SK-N-SH (cell line): ENCODE measurements at regions not wholly inside any gene's neighbourhood (a gene's known extent, or its start where the extent isn't known, plus 50 kb on each side); places are given as distances from the start of the nearest gene placed in this dataset.
"Not testable (repeated sequence)": the region's sequence is repeated elsewhere in the genome, so short reads cannot be mapped to it uniquely, and the experiment has no call there.

ENCODE experiments used
- CTCF ChIA-PET: fragments of 300-600, 350-600 bp; formaldehyde crosslinking; extraction: SDS; loops from one replicate; lab custom pipeline; 2021; lab: Yijun Ruan, JAX
- POLR2A ChIA-PET: fragments of 350-600 bp; sonication (Branson Sonifier 250); formaldehyde crosslinking; extraction: SDS; loops from one replicate; lab custom pipeline; 2020; ENCODE audit warnings: antibody characterized with exemption, inconsistent platforms; lab: Yijun Ruan, JAX
- DNase-seq: peaks from one replicate; pipeline ENCODE4 v3.0.0; 2012
- H2AFZ ChIP-seq: fragments of 200-600 bp; sonication (generic); 2 replicates; pipeline ENCODE4 v1.8.1; 2016; ENCODE audit warnings: antibody characterized with exemption, mild to moderate bottlenecking, low read depth
- H3F3A ChIP-seq: fragments of 200-600 bp; sonication (generic); replicated peaks from 2 replicates; pipeline ENCODE3; 2016; ENCODE audit warnings: antibody characterized with exemption, mild to moderate bottlenecking; ENCODE audit not compliant: insufficient read depth
- H3K27ac ChIP-seq, 2 experiments: fragments of 200-500 bp in 1 of 2; fragments of 200-600 bp in 1 of 2; sonication (Bioruptor generic) in 1 of 2; sonication (generic), shearing (Covaris generic) in 1 of 2; 2 replicates each; pipeline versions ENCODE4 v1.5.1 to v1.6.1; 2014 to 2016; ENCODE audit warnings: low read depth in 2 of 2, inconsistent platforms in 1 of 2, low read length in 1 of 2, mild to moderate bottlenecking in 1 of 2, mixed read lengths in 1 of 2
- H3K27me3 ChIP-seq: fragments of 200-600 bp; sonication (generic), shearing (Covaris generic); 2 replicates; pipeline ENCODE4 v1.6.1; 2016; ENCODE audit warnings: mixed run types; ENCODE audit not compliant: insufficient read depth
- H3K36me3 ChIP-seq, 2 experiments: fragments of 200-500 bp in 1 of 2; fragments of 200-600 bp in 1 of 2; sonication (Bioruptor generic) in 1 of 2; sonication (generic) in 1 of 2; replicated peaks in 1 of 2; 2 replicates each; pipeline versions ENCODE3 to v1.5.1; 2014 to 2016; ENCODE audit warnings: low read length in 1 of 2, mild to moderate bottlenecking in 1 of 2; ENCODE audit not compliant: insufficient read depth in 2 of 2, control insufficient read depth in 1 of 2
- H3K4me1 ChIP-seq, 2 experiments: fragments of 200-500 bp in 1 of 2; fragments of 200-600 bp in 1 of 2; sonication (Bioruptor generic) in 1 of 2; sonication (generic), shearing (Covaris generic) in 1 of 2; 2 replicates each; pipeline versions ENCODE4 v1.5.1 to v1.6.1; 2014 to 2016; ENCODE audit warnings: low read depth in 1 of 2, low read length in 1 of 2, mixed run types in 1 of 2; ENCODE audit not compliant: insufficient read depth in 2 of 2, control insufficient read depth in 1 of 2
- H3K4me2 ChIP-seq: fragments of 200-600 bp; sonication (generic), shearing (Covaris generic); 2 replicates; pipeline ENCODE4 v1.6.1; 2017; ENCODE audit warnings: mixed run types
- H3K4me3 ChIP-seq, 2 experiments: fragments of 200-500 bp in 1 of 2; fragments of 200-600 bp in 1 of 2; sonication (Bioruptor generic) in 1 of 2; sonication (generic), shearing (Covaris generic) in 1 of 2; 2 replicates each; pipeline versions ENCODE4 v1.5.1 to v1.8.1; 2014 to 2016; ENCODE audit warnings: low read depth in 2 of 2, inconsistent platforms in 1 of 2, low read length in 1 of 2, mild to moderate bottlenecking in 1 of 2, mixed read lengths in 1 of 2, moderate library complexity in 1 of 2
- H3K79me2 ChIP-seq: fragments of 200-600 bp; sonication (generic); 2 replicates; pipeline ENCODE4 v1.8.1; 2017; ENCODE audit warnings: mild to moderate bottlenecking; ENCODE audit not compliant: insufficient read depth
- H3K9ac ChIP-seq: fragments of 200-600 bp; sonication (generic); 2 replicates; pipeline ENCODE4 v1.6.1; 2017; ENCODE audit warnings: mixed run types
- H3K9me2 ChIP-seq: fragments of 200-600 bp; sonication (generic); 2 replicates; pipeline ENCODE4 v1.6.1; 2017; ENCODE audit warnings: mixed run types
- H3K9me3 ChIP-seq: fragments of 200-600 bp; sonication (generic); 2 replicates; pipeline ENCODE4 v1.6.1; 2017; ENCODE audit warnings: mixed run types, mild to moderate bottlenecking, moderate library complexity
- H4K20me1 ChIP-seq: fragments of 200-600 bp; sonication (generic); 2 replicates; pipeline ENCODE4 v1.6.1; 2017; ENCODE audit warnings: mild to moderate bottlenecking, mixed run types; ENCODE audit not compliant: insufficient read depth
- CHD2 ChIP-seq: fragments of 150-350 bp; IDR thresholded peaks from 2 replicates; pipeline ENCODE4 v1.6.1; 2018; ENCODE audit warnings: low read length; ENCODE audit not compliant: partially characterized antibody
- EP300 ChIP-seq, 2 experiments: IDR thresholded peaks; 2 replicates each; pipeline versions ENCODE4 v1.4.0 to v1.6.1; 2012; ENCODE audit warnings: borderline replicate concordance in 1 of 2, low read depth in 1 of 2, low read length in 1 of 2
- EZH2phosphoT487 ChIP-seq: fragments of 200-600 bp; sonication (generic); IDR thresholded peaks from 2 replicates; pipeline ENCODE4 v1.6.1; 2017; ENCODE audit warnings: low read depth, mixed run types, mild to moderate bottlenecking, antibody characterized with exemption, moderate library complexity, borderline replicate concordance
- FOSL2 ChIP-seq: IDR thresholded peaks from 2 replicates; pipeline ENCODE4 v1.4.0; 2012; ENCODE audit warnings: low read depth, mild to moderate bottlenecking, moderate library complexity, borderline replicate concordance
- FOXJ3 ChIP-seq: sonication (generic); formaldehyde crosslinking; IDR thresholded peaks from 2 replicates; pipeline ENCODE4 v1.5.1; 2020; ENCODE audit warnings: mild to moderate bottlenecking, missing genetic modification reagents
- FOXM1 ChIP-seq: IDR thresholded peaks from 2 replicates; pipeline ENCODE4 v1.4.0; 2012; ENCODE audit warnings: low read depth, mild to moderate bottlenecking
- GABPA ChIP-seq: IDR thresholded peaks from 2 replicates; pipeline ENCODE4 v1.4.0; 2012; ENCODE audit warnings: low read depth, mild to moderate bottlenecking
- GATA2 ChIP-seq: sonication (generic); formaldehyde crosslinking; IDR thresholded peaks from 2 replicates; pipeline ENCODE4 v1.5.0; 2020; ENCODE audit warnings: mild to moderate bottlenecking, missing genetic modification reagents
- JUND ChIP-seq: IDR thresholded peaks from 2 replicates; pipeline ENCODE4 v1.4.0; 2012
- MEF2A ChIP-seq: IDR thresholded peaks from 2 replicates; pipeline ENCODE4 v1.4.0; 2012; ENCODE audit warnings: low read depth, borderline replicate concordance
- MXI1 ChIP-seq: IDR thresholded peaks from 2 replicates; pipeline ENCODE4 v1.6.1; 2012; ENCODE audit warnings: mild to moderate bottlenecking, low read depth, low read length, improper control_type of control experiment
- RAD21 ChIP-seq: IDR thresholded peaks from 2 replicates; pipeline ENCODE4 v1.6.1; 2012; ENCODE audit warnings: mild to moderate bottlenecking, low read length
- RCOR1 ChIP-seq: fragments of 150-350 bp; IDR thresholded peaks from 2 replicates; pipeline ENCODE4 v1.6.1; 2017; ENCODE audit warnings: antibody characterized with exemption, low read length
- SIN3A ChIP-seq: IDR thresholded peaks from 2 replicates; pipeline ENCODE4 v1.6.1; 2012; ENCODE audit warnings: low read depth, mild to moderate bottlenecking, low read length, moderate library complexity, borderline replicate concordance
- TAF1 ChIP-seq: IDR thresholded peaks from 2 replicates; pipeline ENCODE4 v1.6.1; 2012; ENCODE audit warnings: low read depth, mild to moderate bottlenecking, low read length, moderate library complexity, borderline replicate concordance
- TEAD4 ChIP-seq: IDR thresholded peaks from 2 replicates; pipeline ENCODE4 v1.4.0; 2012; ENCODE audit warnings: mild to moderate bottlenecking, borderline replicate concordance; ENCODE audit not compliant: insufficient read depth
- USF1 ChIP-seq: IDR thresholded peaks from 2 replicates; pipeline ENCODE4 v1.4.0; 2012; ENCODE audit warnings: low read depth, borderline replicate concordance
- USF2 ChIP-seq: fragments of 150-350 bp; IDR thresholded peaks from 2 replicates; pipeline ENCODE4 v1.6.1; 2017; ENCODE audit warnings: antibody characterized with exemption, low read length, low read depth, borderline replicate concordance
- YY1 ChIP-seq: IDR thresholded peaks from 2 replicates; pipeline ENCODE4 v1.4.0; 2012; ENCODE audit warnings: low read depth, mild to moderate bottlenecking
- ZBTB33 ChIP-seq: IDR thresholded peaks from 2 replicates; pipeline ENCODE4 v1.4.0; 2012; ENCODE audit warnings: low read depth, borderline replicate concordance
- WGBS: methylation state at CpG from one replicate; pipeline ENCODE4 v1.1.6; 2017; ENCODE audit warnings: low lambda C conversion rate; 5-methylcytosine and 5-hydroxymethylcytosine counted together

DNA sequence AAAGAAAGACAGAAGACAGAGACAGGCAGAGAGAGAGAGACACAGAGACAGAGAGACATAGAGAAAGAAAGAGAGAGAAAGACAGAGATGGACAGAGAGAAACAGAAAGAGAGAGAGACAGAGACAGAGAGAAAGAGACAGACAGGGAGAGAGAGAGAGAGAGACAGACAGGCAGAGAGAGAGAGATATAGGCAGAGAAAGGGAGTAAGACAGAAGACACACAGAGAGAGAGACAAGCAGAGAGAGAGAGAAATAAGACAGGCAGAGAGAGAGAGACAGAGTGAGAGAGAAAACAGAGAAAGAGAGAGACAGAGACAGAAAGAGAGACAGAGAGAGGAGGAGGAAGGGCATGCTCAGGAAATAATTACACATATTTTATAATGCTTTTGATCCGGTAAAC lies 758.3 kb upstream of the DEFB115 start:
- H4K20me1 ChIP-seq, result no peaks in the 10 kb centered on the region
- H3K9me2 ChIP-seq, result no peaks in the 10 kb centered on the region
- no peaks in the 10 kb centered on the region for H3K36me3 ChIP-seq
- ChIA-PET POLR2A (no interaction called here), CTCF (no interaction called here)
- WGBS, result 22% methylated on average over 1 of the region's 1 CpG
- no peaks in the 10 kb centered on the region for H3F3A ChIP-seq
- H3K4me2 ChIP-seq, result no peak overlapping the region
- H3K4me1 ChIP-seq, result no peaks in the 10 kb centered on the region
- H3K27ac ChIP-seq, result no peak overlapping the region
- H3K9me3 ChIP-seq, result no peaks in the 10 kb centered on the region
- no peak overlapping the region for H3K4me3 ChIP-seq
- peaks cover 36% of the 10 kb centered on the region for H3K27me3 ChIP-seq
- no peaks in the 10 kb centered on the region for H3K79me2 ChIP-seq
- H2AFZ ChIP-seq, result no peak overlapping the region
- H3K9ac ChIP-seq, result no peak overlapping the region
- no peak for TF ChIP-seq YY1
- TF ChIP-seq MXI1, result no peak
- no peak for TF ChIP-seq RCOR1
- no peak for TF ChIP-seq GABPA
- TF ChIP-seq TEAD4, result no peak
- TF ChIP-seq FOXJ3 (CRISPR knock-in tag), result no peak
- TF ChIP-seq CHD2, result no peak
- TF ChIP-seq FOXM1, result no peak
- TF ChIP-seq USF1, result no peak
- TF ChIP-seq USF2, result no peak
- TF ChIP-seq SIN3A, result no peak
- no peak for TF ChIP-seq GATA2 (CRISPR knock-in tag)
- no peak for TF ChIP-seq RAD21
- TF ChIP-seq FOSL2, result no peak
- no peak for TF ChIP-seq TAF1
- no peak for TF ChIP-seq ZBTB33
- no peak for TF ChIP-seq JUND
- no peak for TF ChIP-seq EZH2phosphoT487
- no peak for TF ChIP-seq MEF2A
- no peak for TF ChIP-seq EP300 (IDR thresholded peaks at IDR 0.05; ENCODE audit: borderline replicate concordance in 1 of 2, low read depth in 1 of 2, low read length in 1 of 2)
- DNase-seq, result no peak

- H3F3A ChIP-seq, H4K20me1 ChIP-seq, H3K9ac ChIP-seq, DNase-seq, H3K36me3 ChIP-seq, H3K9me3 ChIP-seq, CTCF ChIA-PET, H3K79me2 ChIP-seq, H3K4me3 ChIP-seq, POLR2A ChIA-PET, H3K9me2 ChIP-seq, H2AFZ ChIP-seq, H3K4me1 ChIP-seq, H3K27ac ChIP-seq: not testable (repeated sequence)
- peaks cover 38% of the 10 kb centered on the region for H3K27me3 ChIP-seq
- WGBS, result 30% methylated on average over 26 of the region's 26 CpGs
- peak overlapping the region; percentile 50; the same call in 1 of the 2 replicates for H3K4me2 ChIP-seq
Observed at GRCh38 chr20:30499716-30500446, 757.6 kb upstream of the DEFB115 start.
